ENCODE measurements at regions not wholly inside any gene's neighbourhood (a gene's known extent, or its start where the extent isn't known, plus 50 kb on each side); places are given as distances from the start of the nearest gene placed in this dataset.

DNA sequence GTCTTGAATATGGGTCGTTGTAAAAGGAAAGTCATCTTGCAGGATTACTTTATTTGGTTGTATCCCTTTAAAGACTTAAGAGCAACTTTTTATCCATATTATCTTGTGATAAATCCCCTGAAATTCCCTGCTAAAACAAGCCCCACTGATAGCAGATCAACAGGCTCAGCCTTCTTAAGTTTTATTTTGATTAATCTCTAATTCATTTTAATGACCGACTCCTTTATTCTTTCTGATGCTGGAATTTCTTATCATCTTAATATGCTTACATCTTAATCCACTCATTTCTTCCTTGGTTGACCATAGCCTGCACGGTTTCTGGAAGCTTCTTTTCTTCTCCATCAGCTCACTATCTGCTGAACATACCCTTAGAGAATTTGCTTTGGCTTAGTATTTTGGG, 188.5 kb upstream of the CCDC68 start:
- TF ChIP-seq, protein P1, sequence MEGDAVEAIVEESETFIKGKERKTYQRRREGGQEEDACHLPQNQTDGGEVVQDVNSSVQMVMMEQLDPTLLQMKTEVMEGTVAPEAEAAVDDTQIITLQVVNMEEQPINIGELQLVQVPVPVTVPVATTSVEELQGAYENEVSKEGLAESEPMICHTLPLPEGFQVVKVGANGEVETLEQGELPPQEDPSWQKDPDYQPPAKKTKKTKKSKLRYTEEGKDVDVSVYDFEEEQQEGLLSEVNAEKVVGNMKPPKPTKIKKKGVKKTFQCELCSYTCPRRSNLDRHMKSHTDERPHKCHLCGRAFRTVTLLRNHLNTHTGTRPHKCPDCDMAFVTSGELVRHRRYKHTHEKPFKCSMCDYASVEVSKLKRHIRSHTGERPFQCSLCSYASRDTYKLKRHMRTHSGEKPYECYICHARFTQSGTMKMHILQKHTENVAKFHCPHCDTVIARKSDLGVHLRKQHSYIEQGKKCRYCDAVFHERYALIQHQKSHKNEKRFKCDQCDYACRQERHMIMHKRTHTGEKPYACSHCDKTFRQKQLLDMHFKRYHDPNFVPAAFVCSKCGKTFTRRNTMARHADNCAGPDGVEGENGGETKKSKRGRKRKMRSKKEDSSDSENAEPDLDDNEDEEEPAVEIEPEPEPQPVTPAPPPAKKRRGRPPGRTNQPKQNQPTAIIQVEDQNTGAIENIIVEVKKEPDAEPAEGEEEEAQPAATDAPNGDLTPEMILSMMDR (conservative IDR thresholded peaks at IDR 0.05) = no peak
- no peak overlapping the region for H3K27ac ChIP-seq

DNA sequence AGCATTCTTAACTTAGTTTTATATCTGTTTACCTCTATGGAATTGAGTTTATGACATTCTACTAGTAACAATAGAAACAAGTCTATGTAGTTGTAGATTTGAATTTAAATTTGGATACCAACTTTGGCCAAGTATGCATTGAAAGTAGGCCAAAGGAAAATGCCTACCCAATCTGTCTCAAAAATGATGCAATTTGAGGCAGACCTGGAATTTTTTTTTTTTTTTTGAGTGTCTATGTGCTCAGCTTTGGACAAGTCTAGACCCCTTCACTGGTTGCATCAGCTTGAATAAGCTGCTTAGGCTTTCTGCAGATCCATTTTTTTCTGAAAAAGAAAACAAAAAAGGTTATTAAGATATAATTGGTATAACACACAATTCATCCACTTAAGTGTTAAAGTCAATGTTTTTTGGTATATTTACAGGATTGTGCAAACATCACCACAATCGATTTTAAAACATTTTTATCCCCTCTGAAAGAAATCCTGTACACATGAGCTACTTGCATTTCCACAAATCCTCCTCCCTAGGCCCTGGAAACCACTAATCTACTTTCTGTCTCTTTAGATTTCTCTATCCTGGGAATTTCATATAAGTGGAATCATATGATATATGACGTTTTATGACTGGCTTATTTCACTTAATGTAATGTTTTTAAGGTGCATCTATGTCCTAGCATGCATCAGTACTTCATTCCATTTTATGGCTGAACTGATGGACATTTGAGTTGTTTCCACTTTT, 185.1 kb upstream of the CCDC68 start:
- H3K27ac ChIP-seq = no peak overlapping the region
- TF ChIP-seq, protein P1 (conservative IDR thresholded peaks at IDR 0.05) = no peak

- TF ChIP-seq, protein P1 (conservative IDR thresholded peaks at IDR 0.05) = no peak
- no peak overlapping the region for H3K27ac ChIP-seq
These were observed 183.1 kb upstream of the CCDC68 start for GRCh38 chr18:55142410-55142809.

DNA sequence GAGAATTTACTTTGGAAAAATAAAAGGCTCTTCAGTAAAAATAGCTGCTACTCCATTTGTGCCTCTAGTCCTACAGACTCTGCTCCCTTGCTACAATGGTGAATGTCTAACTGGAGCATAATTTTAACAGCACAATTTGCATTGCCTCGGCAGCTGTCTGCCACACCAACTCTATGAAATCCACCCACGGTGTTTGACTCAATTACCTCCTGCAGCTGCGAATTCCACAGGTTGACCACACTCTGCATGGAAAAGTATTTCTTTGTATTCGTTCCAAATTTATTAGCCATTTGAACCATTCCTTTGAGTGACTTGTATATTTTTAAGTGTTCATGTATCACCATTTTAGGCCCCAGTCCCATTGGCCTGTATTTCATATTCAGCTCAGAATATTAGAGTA, 182.1 kb upstream of the CCDC68 start:
- TF ChIP-seq, protein P1 (conservative IDR thresholded peaks at IDR 0.05) = no peak
- H3K27ac ChIP-seq = no peak overlapping the region

DNA sequence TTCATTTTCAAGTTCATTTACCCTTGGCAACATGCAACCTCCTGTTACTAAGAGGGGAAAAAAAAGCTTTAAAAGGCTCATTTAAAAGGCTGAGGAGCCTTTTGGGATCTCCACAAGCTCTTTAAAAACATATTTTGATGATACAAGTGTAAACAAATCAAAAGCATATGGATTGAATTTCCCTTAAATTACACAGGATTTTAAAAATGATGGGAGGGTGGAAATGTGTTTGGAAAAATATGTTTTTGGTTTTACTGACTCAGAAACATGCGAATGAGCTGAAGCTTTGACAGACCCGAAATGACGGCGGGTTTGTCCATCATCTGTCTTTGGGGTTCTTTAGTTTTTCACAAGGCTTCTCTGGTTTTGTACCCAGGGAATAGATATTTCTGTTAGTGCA, 180.6 kb upstream of the CCDC68 start:
- no peak overlapping the region for H3K27ac ChIP-seq
- TF ChIP-seq, protein P1 (conservative IDR thresholded peaks at IDR 0.05) = no peak

DNA sequence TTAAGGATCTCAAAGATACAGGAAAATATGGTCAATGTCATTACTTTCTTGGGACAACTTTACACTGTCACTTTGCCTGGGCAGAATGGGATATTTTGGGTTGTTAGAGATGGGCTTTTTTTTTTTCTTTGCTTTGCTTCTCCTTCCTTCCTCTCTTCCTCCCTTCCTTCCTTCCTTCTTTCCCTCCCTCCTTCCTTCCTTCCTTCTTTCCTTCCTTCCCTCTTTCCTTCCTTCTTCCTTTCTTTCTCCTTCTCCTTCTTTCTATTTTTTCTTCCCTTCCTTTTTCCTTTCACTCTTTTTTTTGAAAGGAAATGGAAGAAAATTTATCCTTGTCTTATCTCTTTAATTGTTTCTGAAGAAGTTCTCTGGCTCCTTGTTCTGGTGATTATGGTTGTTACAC, 180.0 kb upstream of the CCDC68 start:
- no peak overlapping the region for H3K27ac ChIP-seq
- TF ChIP-seq, protein P1 (conservative IDR thresholded peaks at IDR 0.05) = no peak

- TF ChIP-seq, protein P1 (conservative IDR thresholded peaks at IDR 0.05) = no peak
- H3K27ac ChIP-seq = no peak overlapping the region
These were observed 179.1 kb upstream of the CCDC68 start for GRCh38 chr18:55138401-55138800.

All from VCaP (cell line).